Activated CD4-positive, alpha-beta T cell treated with anti-CD3 and anti-CD28 coated beads, Interleukin-2, amount 50 U/mL, for 1 hour (primary cell): ENCODE measurements at regions not wholly inside any gene's neighbourhood (a gene's known extent, or its start where the extent isn't known, plus 50 kb on each side); places are given as distances from the start of the nearest gene placed in this dataset.

ENCODE experiments used
- DNase-seq: peaks from one replicate; pipeline ENCODE4 v3.0.0-alpha.2; 2020

GRCh38 chr1:185495898-185496297 is 178.9 kb upstream of the IVNS1ABP start:
- no peak for DNase-seq

- DNase-seq = no peak
These were observed 178.0 kb upstream of the IVNS1ABP start for GRCh38 chr1:185495007-185495406.

- no peak for DNase-seq
These were observed 175.2 kb upstream of the IVNS1ABP start for GRCh38 chr1:185492089-185492825.

GRCh38 chr1:185491604-185492003 is 174.6 kb upstream of the IVNS1ABP start:
- no peak for DNase-seq

DNA sequence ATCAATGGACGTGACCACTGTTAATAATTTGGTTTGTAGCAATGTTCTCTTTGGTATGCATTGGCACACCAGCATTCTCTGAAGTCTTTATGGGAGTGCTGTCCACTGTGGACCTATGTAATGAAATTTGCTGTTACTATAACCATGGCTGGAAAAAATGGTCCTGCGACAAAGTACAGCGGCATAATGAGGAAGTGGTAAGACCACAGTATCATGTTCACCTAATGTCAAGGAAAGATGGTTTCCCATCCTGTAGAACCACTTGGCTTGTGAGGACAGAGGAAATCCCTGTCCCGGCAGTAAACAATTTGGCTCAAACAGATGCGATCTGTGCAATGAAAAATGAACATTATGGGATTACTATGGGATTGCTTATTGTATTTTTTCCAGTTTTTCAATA is 173.9 kb upstream of the IVNS1ABP start:
- no peak for DNase-seq

- no peak for DNase-seq
These were observed 172.4 kb upstream of the IVNS1ABP start for GRCh38 chr1:185489406-185489805.

DNA sequence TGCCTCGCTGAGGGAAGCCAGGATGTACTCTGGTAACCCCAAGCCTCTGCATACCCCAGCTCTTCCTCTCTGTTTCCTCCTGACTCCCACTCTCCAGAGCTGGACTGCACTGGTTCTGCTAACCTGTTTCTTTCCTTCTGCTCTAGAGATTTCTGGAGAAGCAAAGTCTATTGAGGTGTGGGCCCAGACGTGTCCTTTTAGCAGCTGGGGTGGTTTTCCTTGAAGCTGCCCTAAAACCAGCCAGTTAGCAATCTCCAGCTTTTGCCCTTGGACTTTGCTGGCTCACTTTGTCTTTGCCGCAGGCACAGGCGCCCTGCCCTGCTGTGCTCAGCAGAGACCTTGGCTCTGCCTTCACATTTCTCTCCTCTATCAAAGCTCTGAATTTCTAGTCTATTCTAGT is 171.8 kb upstream of the IVNS1ABP start:
- no peak for DNase-seq

DNA sequence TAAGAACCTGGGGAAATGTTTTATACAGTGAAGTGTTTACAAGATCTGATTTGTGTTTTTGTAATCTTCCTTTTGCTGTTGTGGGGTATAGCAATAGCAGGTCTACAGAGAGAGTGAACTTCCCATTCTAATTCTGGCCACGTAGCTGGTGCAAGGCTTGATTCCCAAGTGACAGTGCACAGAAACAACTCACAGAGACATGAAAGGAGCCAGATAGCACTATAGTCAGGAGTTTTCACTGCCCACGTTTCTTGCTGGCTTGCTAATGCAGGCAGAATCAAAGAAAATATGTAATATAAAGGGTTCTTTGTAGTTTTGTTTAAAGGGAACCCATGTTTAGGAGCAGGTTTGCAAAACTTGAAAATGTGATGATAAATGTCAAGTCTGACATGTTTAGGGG is 170.9 kb upstream of the IVNS1ABP start:
- no peak for DNase-seq

DNA sequence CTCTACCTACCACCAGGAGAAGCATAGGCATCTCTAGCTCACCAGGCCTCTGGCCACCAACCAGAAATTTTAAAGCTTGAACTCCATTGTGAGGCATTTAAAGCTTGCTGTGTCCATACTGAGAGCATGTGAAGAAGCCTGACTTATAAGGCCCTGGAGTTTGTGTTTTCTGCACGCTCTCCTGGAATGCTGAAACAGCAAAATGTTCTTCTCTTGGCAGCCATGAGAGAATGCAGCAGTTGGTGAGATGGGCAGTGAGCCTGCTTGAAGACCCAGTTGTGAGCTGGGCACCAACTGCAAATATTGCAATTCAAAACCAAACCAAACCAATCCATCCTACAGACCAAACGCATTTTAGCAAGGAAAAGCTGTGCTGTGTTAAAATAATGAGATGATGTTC is 170.0 kb upstream of the IVNS1ABP start:
- no peak for DNase-seq

DNA sequence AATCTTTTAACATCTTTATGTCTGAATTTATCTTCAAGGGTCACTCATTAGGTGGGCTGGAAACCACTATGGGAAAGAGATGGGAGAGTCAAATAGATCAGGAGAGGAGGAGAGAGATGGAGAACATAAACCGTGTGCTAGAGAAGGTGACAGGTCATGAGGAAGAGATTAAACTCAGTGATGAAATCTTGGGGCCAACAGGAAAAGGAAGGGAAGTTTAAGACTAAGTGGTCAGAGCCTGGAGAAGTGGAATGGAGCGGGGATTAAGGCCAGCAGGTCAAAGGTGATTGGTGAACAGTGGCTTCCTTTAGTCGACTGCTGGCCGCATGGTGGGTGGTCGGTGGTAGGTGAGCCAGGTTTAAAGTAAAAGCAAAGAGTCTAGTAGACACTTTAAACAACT is 169.3 kb upstream of the IVNS1ABP start:
- DNase-seq = no peak

GRCh38 chr1:185483664-185484450 is 166.8 kb upstream of the IVNS1ABP start:
- DNase-seq = no peak

GRCh38 chr1:185483217-185483616 is 166.2 kb upstream of the IVNS1ABP start:
- no peak for DNase-seq

GRCh38 chr1:185480545-185480944 is 163.5 kb upstream of the IVNS1ABP start:
- no peak for DNase-seq

GRCh38 chr1:185479796-185480195 is 162.8 kb upstream of the IVNS1ABP start:
- no peak for DNase-seq

- DNase-seq = no peak
These were observed 161.8 kb upstream of the IVNS1ABP start for GRCh38 chr1:185478877-185479276.

GRCh38 chr1:185477638-185478580 is 160.9 kb upstream of the IVNS1ABP start:
- DNase-seq = no peak

GRCh38 chr1:185474440-185475149 is 157.6 kb upstream of the IVNS1ABP start:
- DNase-seq = no peak

GRCh38 chr1:185473186-185473585 is 156.1 kb upstream of the IVNS1ABP start:
- DNase-seq = no peak

GRCh38 chr1:185468626-185469025 is 151.6 kb upstream of the IVNS1ABP start:
- DNase-seq = no peak

DNA sequence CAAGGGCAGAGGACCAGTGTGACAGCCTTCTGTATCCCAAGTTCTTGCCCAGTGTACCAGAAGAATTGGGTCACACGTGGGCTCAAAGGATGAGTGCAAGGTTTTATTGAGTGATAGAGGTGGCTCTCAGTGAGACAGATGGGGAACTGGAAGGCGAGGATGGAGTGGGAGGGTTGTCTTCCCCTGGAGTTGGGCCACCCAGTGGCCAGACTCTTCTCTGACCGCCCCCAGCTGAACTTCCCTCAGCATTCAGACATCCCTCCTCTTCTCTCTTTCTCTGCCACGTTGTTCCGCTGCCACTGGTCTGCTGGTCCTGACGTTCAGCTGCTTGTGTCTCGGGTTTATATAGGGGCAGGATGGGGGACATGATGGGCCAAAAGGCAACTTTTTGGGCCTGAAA is 150.1 kb upstream of the IVNS1ABP start:
- DNase-seq = no peak

DNA sequence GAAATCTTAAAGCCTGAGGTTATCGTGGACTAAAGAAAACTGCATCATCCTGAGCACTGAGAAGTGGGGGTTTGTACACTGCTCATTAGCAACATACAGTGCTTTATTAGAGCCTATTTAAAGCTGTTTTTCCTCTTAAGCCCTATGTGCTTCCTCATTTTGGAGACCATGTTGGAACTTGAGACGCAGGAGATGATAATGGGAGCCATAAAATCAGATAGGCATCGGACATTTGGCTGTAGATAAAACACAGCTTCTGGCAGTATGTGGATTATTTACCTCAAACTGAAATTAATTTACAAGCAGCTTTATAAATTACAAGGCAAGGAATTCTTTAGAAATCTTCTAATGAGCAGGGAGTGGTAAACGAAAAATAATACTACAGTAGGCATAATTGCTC is 147.7 kb upstream of the IVNS1ABP start:
- DNase-seq = no peak

GRCh38 chr1:185463433-185463832 is 146.4 kb upstream of the IVNS1ABP start:
- no peak for DNase-seq

GRCh38 chr1:185463011-185463410 is 146.0 kb upstream of the IVNS1ABP start:
- DNase-seq = no peak
